Lower leg skin (tissue), 3 donors: ENCODE measurements at regions not wholly inside any gene's neighbourhood (a gene's known extent, or its start where the extent isn't known, plus 50 kb on each side); places are given as distances from the start of the nearest gene placed in this dataset.

Experiments
- CTCF ChIP-seq, 3 donors: fragments of 450-650 bp; IDR thresholded peaks; one replicate each; pipeline ENCODE4 v1.5.1; 2016; ENCODE audit warnings: antibody characterized with exemption in 3 of 3, mild to moderate bottlenecking in 3 of 3, moderate library complexity in 2 of 3
- POLR2A ChIP-seq, 2 donors: fragments of 450-650 bp; IDR thresholded peaks; one replicate each; pipeline ENCODE4 v1.6.1; 2016 to 2017; ENCODE audit warnings: antibody characterized with exemption in 2 of 2, mild to moderate bottlenecking in 1 of 2, moderate library complexity in 1 of 2

- TF ChIP-seq CTCF (IDR thresholded peaks at IDR 0.05) (no peak), POLR2A (IDR thresholded peaks at IDR 0.05) (no peak)
Measured at GRCh38 chr7:18437101-18437500, 58.4 kb upstream of the HDAC9 start.
